ENCODE measurements at regions not wholly inside any gene's neighbourhood (a gene's known extent, or its start where the extent isn't known, plus 50 kb on each side); places are given as distances from the start of the nearest gene placed in this dataset.
"Not testable (repeated sequence)": the region's sequence is repeated elsewhere in the genome, so short reads cannot be mapped to it uniquely, and the experiment has no call there.

DNA sequence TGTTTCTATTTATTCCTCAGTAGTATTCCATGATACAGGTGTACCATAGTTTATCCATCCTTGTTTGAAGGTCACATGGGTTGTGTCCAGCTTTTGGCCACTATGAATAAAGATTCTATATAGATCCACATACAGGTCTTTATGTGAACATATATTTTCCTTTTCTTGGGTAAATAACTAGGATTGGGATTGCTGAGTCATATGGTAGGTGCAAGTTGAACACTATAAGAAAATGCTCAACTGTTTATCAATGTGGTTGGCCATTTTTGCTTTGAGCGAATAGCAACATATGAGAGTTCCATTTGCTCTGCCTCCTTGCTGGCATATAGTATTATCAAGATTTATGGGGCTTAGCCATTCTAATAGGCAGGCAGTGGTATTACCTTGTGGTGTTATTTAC, 170.2 kb upstream of the KCNJ15 start:
- TF ChIP-seq CTCF (conservative IDR thresholded peaks at IDR 0.05; ENCODE audit: control insufficient read depth, insufficient read depth, low read depth, low read length) = no peak
- no peak for DNase-seq (ENCODE audit: low read depth)
- H3K4me3 ChIP-seq (ENCODE audit: control insufficient read depth, low read depth, low read length) = no peak overlapping the region

- TF ChIP-seq CTCF (conservative IDR thresholded peaks at IDR 0.05; ENCODE audit: control insufficient read depth, insufficient read depth, low read depth, low read length) = no peak
- H3K4me3 ChIP-seq (ENCODE audit: control insufficient read depth, low read depth, low read length) = no peak overlapping the region
- no peak for DNase-seq (ENCODE audit: low read depth)
Observed at GRCh38 chr21:38088916-38089762, 167.7 kb upstream of the KCNJ15 start.

DNA sequence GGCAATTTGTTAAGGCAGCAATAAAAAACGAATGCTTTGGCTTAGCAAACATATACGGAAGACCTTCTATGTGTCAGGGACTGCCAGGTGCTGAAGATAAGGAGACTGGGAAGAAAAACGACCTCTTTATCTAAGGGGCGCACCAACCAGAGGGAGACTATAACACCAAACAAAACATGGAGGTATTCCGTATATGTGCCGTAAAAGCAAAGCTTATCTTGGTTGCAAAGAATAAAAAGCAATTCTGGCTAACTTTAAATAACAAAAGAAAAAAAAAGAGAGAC, 167.1 kb upstream of the KCNJ15 start:
- DNase-seq (ENCODE audit: low read depth) = no peak
- H3K4me3 ChIP-seq (ENCODE audit: control insufficient read depth, low read depth, low read length) = no peak overlapping the region
- TF ChIP-seq CTCF (conservative IDR thresholded peaks at IDR 0.05; ENCODE audit: control insufficient read depth, insufficient read depth, low read depth, low read length) = no peak

GRCh38 chr21:38091061-38091460, 165.7 kb upstream of the KCNJ15 start:
- not testable (repeated sequence) for H3K4me3 ChIP-seq (ENCODE audit: control insufficient read depth, low read depth, low read length); DNase-seq (ENCODE audit: low read depth)

DNA sequence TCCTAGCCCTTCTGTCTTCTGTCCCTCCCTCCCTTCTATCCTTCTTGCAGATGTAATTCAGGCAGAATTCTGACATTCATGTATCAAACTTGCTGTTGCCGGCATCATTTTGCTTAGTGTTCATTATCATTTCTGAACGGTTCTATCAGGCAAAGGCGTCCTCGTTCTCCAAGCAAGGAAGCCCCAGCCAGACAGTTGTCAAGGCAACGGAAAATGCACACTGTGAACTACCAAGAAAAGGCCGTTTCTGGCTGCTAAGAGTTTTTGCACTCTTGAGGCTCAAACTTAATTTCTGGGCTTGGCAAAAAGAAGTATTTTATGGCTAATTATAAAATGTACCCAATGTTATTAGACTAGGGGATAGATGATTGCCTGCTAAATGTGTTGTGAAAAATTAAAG, 164.7 kb upstream of the KCNJ15 start:
- H3K4me3 ChIP-seq (ENCODE audit: control insufficient read depth, low read depth, low read length) = no peak overlapping the region
- no peak for TF ChIP-seq CTCF (conservative IDR thresholded peaks at IDR 0.05; ENCODE audit: control insufficient read depth, insufficient read depth, low read depth, low read length)
- DNase-seq (ENCODE audit: low read depth) = no peak

- DNase-seq (ENCODE audit: low read depth) = no peak
- H3K4me3 ChIP-seq (ENCODE audit: control insufficient read depth, low read depth, low read length) = no peak overlapping the region
- TF ChIP-seq CTCF (conservative IDR thresholded peaks at IDR 0.05; ENCODE audit: control insufficient read depth, insufficient read depth, low read depth, low read length) = no peak
Observed at GRCh38 chr21:38095220-38095619, 161.6 kb upstream of the KCNJ15 start.

GRCh38 chr21:38097789-38098188, 159.0 kb upstream of the KCNJ15 start:
- no peak for TF ChIP-seq CTCF (conservative IDR thresholded peaks at IDR 0.05; ENCODE audit: control insufficient read depth, insufficient read depth, low read depth, low read length)
- DNase-seq (ENCODE audit: low read depth) = no peak
- no peak overlapping the region for H3K4me3 ChIP-seq (ENCODE audit: control insufficient read depth, low read depth, low read length)
